ENCODE measurements at regions not wholly inside any gene's neighbourhood (a gene's known extent, or its start where the extent isn't known, plus 50 kb on each side); places are given as distances from the start of the nearest gene placed in this dataset.

DNA sequence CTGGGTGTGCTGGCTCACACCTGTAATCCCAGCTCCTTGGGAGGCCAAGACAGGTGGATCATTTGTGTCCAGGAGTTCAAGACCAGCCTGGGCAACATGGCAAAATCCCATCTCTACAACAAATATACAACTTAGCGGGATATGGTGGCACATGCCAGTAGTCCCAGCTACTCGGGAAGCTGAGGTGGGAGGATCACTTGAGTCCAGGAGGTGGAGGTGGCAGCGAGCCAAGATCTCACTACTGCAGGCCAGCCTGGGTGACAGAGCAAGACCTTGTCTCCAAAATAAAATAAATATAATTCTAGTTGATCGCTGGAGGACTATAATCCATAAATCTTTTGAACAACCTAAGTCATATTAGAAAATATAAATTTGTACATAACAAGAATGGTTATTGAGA, 1061.5 kb upstream of the PCDH9 start:
- no peak overlapping the region for H2AFZ ChIP-seq (replicated peaks)

DNA sequence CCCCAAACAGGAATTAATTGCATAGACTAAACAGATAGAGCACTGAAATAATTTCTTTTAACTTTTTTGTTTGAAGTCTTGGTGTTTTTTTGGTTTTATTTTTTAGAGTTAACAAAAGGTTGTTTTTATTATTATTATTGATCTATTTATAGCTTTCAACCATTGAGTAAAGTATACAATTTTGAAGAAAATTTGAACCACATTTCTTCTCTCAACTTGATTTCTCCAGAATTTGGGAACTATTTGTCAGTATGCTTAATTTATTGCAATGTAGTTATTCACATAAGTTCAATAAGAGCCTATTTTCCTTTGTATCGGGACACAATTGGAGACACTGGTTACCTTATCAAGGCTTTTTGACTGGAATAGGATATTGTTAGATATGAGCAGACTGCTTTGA, 1045.6 kb upstream of the PCDH9 start:
- peaks cover 2% of the 10 kb centered on the region for H3K27me3 Mint-ChIP-seq (ENCODE audit: insufficient read depth, low read depth)
- no peaks in the 10 kb centered on the region for H3K4me1 Mint-ChIP-seq

More for the DNA sequence above, 1061.5 kb upstream of the PCDH9 start:
- Mint-ChIP-seq H3K4me1 (no peaks in the 10 kb centered on the region), H3K27ac (no peak overlapping the region), H3K27me3 (ENCODE audit: insufficient read depth, low read depth) (peaks cover 2% of the 10 kb centered on the region), H3K36me3 (no peaks in the 10 kb centered on the region), H3K9me3 (no peaks in the 10 kb centered on the region), H3K4me3 (no peak overlapping the region)
- Histone ChIP-seq H3K79me2 (ENCODE audit: low read depth) (no peaks in the 10 kb centered on the region), H3K9me3 (ENCODE audit: low read depth) (no peaks in the 10 kb centered on the region), H3K27me3 (no peaks in the 10 kb centered on the region), H4K20me1 (ENCODE audit: low read depth) (no peaks in the 10 kb centered on the region), H3K27ac (no peak overlapping the region), H3F3A (ENCODE audit: low read depth) (no peaks in the 10 kb centered on the region), H3K4me1 (no peaks in the 10 kb centered on the region), H3K36me3 (no peaks in the 10 kb centered on the region), H3K4me2 (no peak overlapping the region), H3K4me3 (no peak overlapping the region), H3K9ac (no peak overlapping the region)
- TF ChIP-seq EZH2phosphoT487 (IDR thresholded peaks at IDR 0.05) (no peak), EZH2 (IDR thresholded peaks at IDR 0.05) (no peak)
- TF ChIP-seq, protein P1, sequence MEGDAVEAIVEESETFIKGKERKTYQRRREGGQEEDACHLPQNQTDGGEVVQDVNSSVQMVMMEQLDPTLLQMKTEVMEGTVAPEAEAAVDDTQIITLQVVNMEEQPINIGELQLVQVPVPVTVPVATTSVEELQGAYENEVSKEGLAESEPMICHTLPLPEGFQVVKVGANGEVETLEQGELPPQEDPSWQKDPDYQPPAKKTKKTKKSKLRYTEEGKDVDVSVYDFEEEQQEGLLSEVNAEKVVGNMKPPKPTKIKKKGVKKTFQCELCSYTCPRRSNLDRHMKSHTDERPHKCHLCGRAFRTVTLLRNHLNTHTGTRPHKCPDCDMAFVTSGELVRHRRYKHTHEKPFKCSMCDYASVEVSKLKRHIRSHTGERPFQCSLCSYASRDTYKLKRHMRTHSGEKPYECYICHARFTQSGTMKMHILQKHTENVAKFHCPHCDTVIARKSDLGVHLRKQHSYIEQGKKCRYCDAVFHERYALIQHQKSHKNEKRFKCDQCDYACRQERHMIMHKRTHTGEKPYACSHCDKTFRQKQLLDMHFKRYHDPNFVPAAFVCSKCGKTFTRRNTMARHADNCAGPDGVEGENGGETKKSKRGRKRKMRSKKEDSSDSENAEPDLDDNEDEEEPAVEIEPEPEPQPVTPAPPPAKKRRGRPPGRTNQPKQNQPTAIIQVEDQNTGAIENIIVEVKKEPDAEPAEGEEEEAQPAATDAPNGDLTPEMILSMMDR (IDR thresholded peaks at IDR 0.05): no peak
- DNase-seq (ENCODE audit: low spot score): no peak

DNA sequence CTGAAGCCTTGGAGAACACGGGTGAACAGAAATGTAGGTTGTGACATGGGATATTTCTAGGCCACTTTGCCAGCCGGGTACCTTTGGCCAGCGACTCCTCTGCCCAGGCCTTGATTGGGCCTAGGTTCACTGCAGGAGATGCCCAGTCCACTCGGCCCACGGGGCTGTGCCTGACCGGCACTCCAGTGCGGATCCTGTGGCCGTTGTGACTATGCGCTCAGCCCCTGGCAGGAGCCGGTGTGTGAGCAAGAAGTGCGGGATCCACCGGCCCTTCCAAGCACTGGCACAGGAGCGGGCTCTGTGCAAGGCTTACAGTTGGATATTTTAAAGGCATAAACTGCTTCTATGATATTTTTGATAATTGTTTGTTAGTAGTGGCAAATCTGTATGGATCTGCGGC, 1042.5 kb upstream of the PCDH9 start:
- H3K4me3 ChIP-seq: no peak overlapping the region
- H4K20me1 ChIP-seq (ENCODE audit: low read depth): no peaks in the 10 kb centered on the region
- H3K4me3 Mint-ChIP-seq: no peak overlapping the region
- no peaks in the 10 kb centered on the region for H3K27me3 ChIP-seq
- TF ChIP-seq EZH2phosphoT487 (IDR thresholded peaks at IDR 0.05) (no peak), EZH2 (IDR thresholded peaks at IDR 0.05) (no peak)
- TF ChIP-seq, protein P1 (IDR thresholded peaks at IDR 0.05): no peak
- H3K9me3 ChIP-seq (ENCODE audit: low read depth): no peaks in the 10 kb centered on the region
- no peak overlapping the region for H2AFZ ChIP-seq (replicated peaks)
- no peaks in the 10 kb centered on the region for H3F3A ChIP-seq (ENCODE audit: low read depth)
- peaks cover 2% of the 10 kb centered on the region for H3K27me3 Mint-ChIP-seq (ENCODE audit: insufficient read depth, low read depth)
- no peak overlapping the region for H3K27ac ChIP-seq
- H3K4me2 ChIP-seq: no peak overlapping the region
- no peak overlapping the region for H3K9ac ChIP-seq
- no peak overlapping the region for H3K27ac Mint-ChIP-seq
- no peak for DNase-seq (ENCODE audit: low spot score)
- H3K36me3 ChIP-seq: peaks cover 5% of the 10 kb centered on the region
- no peaks in the 10 kb centered on the region for H3K4me1 Mint-ChIP-seq
- H3K36me3 Mint-ChIP-seq: peaks cover 3% of the 10 kb centered on the region
- H3K4me1 ChIP-seq: no peaks in the 10 kb centered on the region
- no peaks in the 10 kb centered on the region for H3K79me2 ChIP-seq (ENCODE audit: low read depth)
- H3K9me3 Mint-ChIP-seq: peaks cover 20% of the 10 kb centered on the region

More for the DNA sequence above, 1045.6 kb upstream of the PCDH9 start:
- TF ChIP-seq, protein P1 (IDR thresholded peaks at IDR 0.05): no peak
- TF ChIP-seq EZH2phosphoT487 (IDR thresholded peaks at IDR 0.05) (no peak), EZH2 (IDR thresholded peaks at IDR 0.05) (no peak)
- Mint-ChIP-seq H3K27ac (no peak overlapping the region), H3K9me3 (peaks cover 23% of the 10 kb centered on the region), H3K4me3 (no peak overlapping the region), H3K36me3 (peaks cover 3% of the 10 kb centered on the region)
- no peak overlapping the region for H3K9ac ChIP-seq
- H3K9me3 ChIP-seq (ENCODE audit: low read depth): no peaks in the 10 kb centered on the region
- peaks cover 8% of the 10 kb centered on the region for H3K36me3 ChIP-seq
- H3K79me2 ChIP-seq (ENCODE audit: low read depth): no peaks in the 10 kb centered on the region
- no peaks in the 10 kb centered on the region for H3K27me3 ChIP-seq
- no peaks in the 10 kb centered on the region for H3F3A ChIP-seq (ENCODE audit: low read depth)
- no peaks in the 10 kb centered on the region for H4K20me1 ChIP-seq (ENCODE audit: low read depth)
- H2AFZ ChIP-seq (replicated peaks): no peak overlapping the region
- H3K4me1 ChIP-seq: no peaks in the 10 kb centered on the region
- H3K4me3 ChIP-seq: no peak overlapping the region
- no peak for DNase-seq (ENCODE audit: low spot score)
- H3K4me2 ChIP-seq: no peak overlapping the region
- no peak overlapping the region for H3K27ac ChIP-seq

All from neural progenitor cell (in vitro differentiated cells).